Activated T-helper 2 cell treated with anti-CD3 and anti-CD28 coated beads, Interferon-gamma antibody, Interleukin-2, Interleukin-4, amounts not matched to agents 10 μg/mL and 5 μg/mL and 100 μg/mL, durations not matched to agents 14 hours and 24 hours and 36 hours (primary cell): ENCODE measurements at regions not wholly inside any gene's neighbourhood (a gene's known extent, or its start where the extent isn't known, plus 50 kb on each side); places are given as distances from the start of the nearest gene placed in this dataset.

Experiments used
- DNase-seq: peaks from one replicate; pipeline ENCODE4 v3.0.0; 2021; ENCODE audit warnings: low spot score
- H3K27ac Mint-ChIP-seq: one replicate; pipeline ENCODE4 v1.8.0; 2021; ENCODE audit warnings: mixed read lengths
- H3K27me3 Mint-ChIP-seq: one replicate; pipeline ENCODE4 v1.8.0; 2021; ENCODE audit warnings: low read depth, mixed read lengths
- H3K36me3 Mint-ChIP-seq: one replicate; pipeline ENCODE4 v1.8.0; 2021; ENCODE audit warnings: low read depth, mixed read lengths
- H3K4me1 Mint-ChIP-seq: one replicate; pipeline ENCODE4 v1.8.0; 2021; ENCODE audit warnings: low read depth, mixed read lengths
- H3K4me3 Mint-ChIP-seq: one replicate; pipeline ENCODE4 v1.8.0; 2021; ENCODE audit warnings: low read depth, mild to moderate bottlenecking, moderate library complexity, mixed read lengths
- H3K9me3 Mint-ChIP-seq: one replicate; pipeline ENCODE4 v1.8.0; 2021; ENCODE audit warnings: mixed read lengths
- intact Hi-C: fragments of 100-400 bp; cut with micrococcal nuclease; formaldehyde crosslinking; loops from one replicate; pipeline ENCODE4 v1.15.1; 2023

DNA sequence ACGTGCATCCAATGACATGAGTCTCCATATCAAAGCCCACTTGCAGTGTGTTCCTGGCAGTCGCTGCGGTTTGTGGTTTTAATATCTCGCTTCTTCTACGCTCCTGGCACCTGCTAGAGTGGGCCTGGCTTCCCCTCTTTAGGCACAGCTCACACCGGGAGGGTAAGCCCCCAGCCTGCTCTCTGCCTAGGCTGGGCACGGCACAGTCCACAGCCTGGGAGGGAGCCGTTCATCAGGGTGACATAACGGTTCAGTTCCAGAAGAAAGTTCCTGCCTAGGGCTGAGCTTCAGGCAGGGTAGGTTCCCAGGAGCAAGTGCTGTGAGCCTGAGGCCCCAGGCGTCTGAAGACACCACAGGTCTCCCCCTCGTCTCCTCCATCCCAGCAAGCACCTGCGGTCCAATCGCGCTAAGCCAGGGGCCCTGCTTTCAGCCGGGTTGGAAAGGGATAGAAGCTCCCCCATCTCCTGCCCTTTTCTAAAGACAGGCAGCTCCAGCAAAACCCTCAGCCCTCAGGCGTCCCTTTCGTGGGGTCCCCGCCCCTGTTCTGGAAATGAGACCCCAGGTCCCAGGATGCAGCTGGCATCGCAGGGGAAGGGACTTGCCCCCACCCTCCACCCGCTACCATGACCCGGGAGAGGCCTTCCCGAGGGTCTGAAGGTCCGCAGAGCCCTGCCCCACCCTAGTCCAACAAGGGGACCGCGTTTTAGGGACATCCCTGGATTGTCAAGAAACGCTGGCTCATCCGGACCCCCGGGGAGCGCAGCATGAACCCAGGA lies 121.6 kb upstream of the ZNF507 start:
- no peaks in the 10 kb centered on the region for H3K9me3 Mint-ChIP-seq
- H3K27me3 Mint-ChIP-seq: peaks cover 22% of the 10 kb centered on the region
- no peak overlapping the region for H3K4me3 Mint-ChIP-seq
- intact Hi-C loops: loop anchor here (2.0 to 5.0 kb wide), 3 partner anchors 866 to 1557 kb away; no protein-coding TSS in a partner anchor
- H3K27ac Mint-ChIP-seq: no peak overlapping the region
- peaks cover 5% of the 10 kb centered on the region for H3K4me1 Mint-ChIP-seq
- no peak for DNase-seq
- no peaks in the 10 kb centered on the region for H3K36me3 Mint-ChIP-seq

DNA sequence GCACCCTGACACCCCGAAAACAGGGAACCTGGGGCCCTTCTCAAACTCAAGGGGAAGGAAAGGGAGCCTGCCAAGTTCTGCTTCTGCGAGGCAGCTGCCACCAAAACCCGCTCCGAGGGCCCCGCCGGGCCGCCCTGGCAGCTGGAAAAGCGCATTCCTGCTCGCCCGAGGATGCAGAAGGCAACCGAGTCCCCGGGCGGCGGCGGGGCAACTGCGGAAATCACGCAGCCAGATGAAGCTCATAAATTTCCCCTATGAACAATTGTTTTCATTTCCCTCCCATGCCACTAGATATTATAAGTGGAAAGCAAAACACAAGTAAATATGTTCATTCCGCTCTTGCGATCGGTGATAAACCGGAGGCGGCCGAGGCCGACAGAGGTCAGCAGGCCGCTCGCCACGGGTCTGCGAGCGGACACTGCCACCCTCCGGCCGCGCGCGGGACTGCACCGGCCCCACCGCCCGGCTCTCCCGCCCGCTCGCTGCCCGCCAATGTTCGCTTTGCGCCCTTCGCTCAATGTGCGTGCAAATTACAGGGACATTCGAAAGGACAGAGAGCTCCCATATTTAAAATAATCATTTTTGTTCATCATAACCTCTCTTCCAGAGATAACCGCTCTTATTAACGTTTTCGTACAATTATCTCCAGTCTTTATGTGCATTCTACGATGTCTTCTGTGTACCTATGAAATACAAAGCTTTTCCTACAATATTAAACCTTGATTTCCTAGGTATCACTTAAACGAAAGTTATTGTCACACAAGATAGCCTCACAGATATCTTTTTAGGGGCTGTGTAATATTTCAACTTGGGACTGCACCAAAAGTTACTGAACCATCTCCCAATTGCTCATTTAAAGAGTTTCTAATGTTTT lies 120.8 kb upstream of the ZNF507 start:
- intact Hi-C loops: loop anchor here (2.0 to 5.0 kb wide), 3 partner anchors 867 to 1558 kb away; no protein-coding TSS in a partner anchor
- Mint-ChIP-seq H3K36me3 (no peaks in the 10 kb centered on the region), H3K4me3 (peak overlapping the region; percentile 64), H3K9me3 (no peaks in the 10 kb centered on the region), H3K4me1 (peaks cover 5% of the 10 kb centered on the region), H3K27me3 (peaks cover 22% of the 10 kb centered on the region), H3K27ac (no peak overlapping the region)
- DNase-seq: peak; percentile 26

DNA sequence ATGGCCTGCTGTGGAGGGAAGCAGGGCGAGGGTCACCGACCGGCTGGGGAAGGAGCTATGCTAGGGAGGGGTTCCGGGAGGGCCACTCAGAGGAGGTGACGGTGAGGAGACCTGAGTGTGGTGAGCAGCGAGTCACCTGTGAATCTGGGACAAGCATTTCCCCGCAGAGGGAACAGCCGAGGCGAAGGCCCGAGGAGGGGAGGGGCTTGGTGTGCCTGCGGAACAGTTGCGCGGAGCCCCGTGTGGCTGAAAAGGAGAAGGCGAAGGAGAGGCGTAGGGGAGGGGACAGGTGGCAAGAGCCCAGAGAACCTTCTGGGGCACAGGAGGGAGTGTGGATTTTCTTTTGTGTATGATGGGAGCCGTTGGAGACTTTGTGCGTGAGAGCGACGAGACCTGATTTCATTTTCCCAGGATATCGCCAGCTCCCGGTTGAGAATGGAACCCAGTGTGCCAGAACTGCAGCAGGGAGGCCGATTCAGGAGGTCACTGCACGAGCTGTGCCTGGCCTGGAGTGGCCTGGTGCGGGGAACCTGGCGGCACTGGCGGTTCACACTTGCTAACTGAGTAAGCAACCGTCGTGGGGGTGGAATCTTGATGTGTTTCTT lies 117.7 kb upstream of the ZNF507 start:
- intact Hi-C loops: no loop called here
- Mint-ChIP-seq H3K27me3 (peaks cover 11% of the 10 kb centered on the region), H3K36me3 (no peaks in the 10 kb centered on the region)

DNA sequence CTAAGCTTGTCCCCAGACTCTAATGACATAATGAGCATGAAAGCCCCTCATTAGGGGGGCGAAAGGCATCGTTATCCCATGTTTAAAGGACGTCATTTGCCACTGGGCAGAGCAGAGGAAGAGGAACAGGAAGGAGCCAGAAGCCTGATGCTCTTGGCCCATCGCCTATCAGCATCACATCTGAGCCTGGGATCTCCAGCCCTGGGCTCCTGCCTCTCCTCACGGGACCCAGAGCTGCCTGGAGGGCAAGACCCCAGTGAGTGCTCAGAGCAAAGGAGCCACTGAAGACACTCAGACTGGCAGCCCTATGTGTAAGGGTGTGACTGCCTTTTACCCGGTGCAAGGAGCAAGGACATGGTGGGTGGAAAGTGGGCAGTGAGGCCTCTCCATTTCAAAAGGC lies 115.0 kb upstream of the ZNF507 start:
- intact Hi-C loops: no loop called here
- no peak overlapping the region for H3K4me3 Mint-ChIP-seq
- H3K27ac Mint-ChIP-seq: no peak overlapping the region
- no peaks in the 10 kb centered on the region for H3K9me3 Mint-ChIP-seq
- no peaks in the 10 kb centered on the region for H3K4me1 Mint-ChIP-seq
- DNase-seq: no peak
- H3K27me3 Mint-ChIP-seq: no peaks in the 10 kb centered on the region
- H3K36me3 Mint-ChIP-seq: no peaks in the 10 kb centered on the region

More for the DNA sequence above, 117.7 kb upstream of the ZNF507 start:
- Mint-ChIP-seq H3K4me1 (peaks cover 5% of the 10 kb centered on the region), H3K4me3 (no peak overlapping the region), H3K9me3 (no peaks in the 10 kb centered on the region), H3K27ac (no peak overlapping the region)
- DNase-seq: no peak

DNA sequence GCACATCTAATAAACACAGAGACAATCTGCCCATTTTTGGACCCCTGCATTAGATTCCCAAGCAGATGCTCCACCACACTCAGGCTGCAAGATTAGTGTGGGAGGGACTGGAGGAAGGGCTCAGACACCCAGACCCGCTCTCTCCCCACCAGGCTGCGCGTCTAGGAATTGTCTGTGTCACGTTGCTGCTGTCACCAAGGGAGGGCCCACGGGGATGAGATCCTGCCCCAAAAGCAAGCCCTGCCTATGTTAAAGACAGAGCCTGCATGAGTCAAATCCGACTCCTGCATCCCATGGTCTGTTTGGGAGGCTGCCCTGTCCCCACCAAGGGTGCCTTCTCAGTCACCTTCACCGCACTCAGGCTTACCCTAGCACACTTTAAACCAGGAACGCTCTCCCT lies 114.4 kb upstream of the ZNF507 start:
- Mint-ChIP-seq H3K27me3 (no peaks in the 10 kb centered on the region), H3K9me3 (no peaks in the 10 kb centered on the region), H3K4me1 (no peaks in the 10 kb centered on the region), H3K27ac (no peak overlapping the region), H3K36me3 (no peaks in the 10 kb centered on the region), H3K4me3 (no peak overlapping the region)
- DNase-seq: no peak
- intact Hi-C loops: no loop called here

DNA sequence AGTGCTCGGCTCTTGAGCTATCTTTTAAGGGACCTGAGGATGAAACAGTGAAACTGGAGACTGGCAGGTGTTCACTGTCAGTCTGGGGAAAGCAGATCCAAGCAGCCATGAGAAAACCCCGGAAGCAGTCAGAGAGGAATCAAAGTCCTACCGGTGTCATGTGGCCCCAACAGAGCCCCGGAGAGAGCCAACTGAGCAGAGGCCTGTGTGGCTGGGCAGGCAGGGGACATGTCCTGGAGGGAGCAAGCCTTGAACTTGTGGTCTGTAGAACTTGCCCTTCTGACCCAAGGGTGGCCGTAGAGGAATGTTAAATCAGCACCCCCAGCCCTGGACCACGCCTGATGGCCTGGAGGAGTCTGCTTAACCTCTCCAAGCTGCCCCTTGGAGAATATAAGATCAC lies 113.7 kb upstream of the ZNF507 start:
- Mint-ChIP-seq H3K27me3 (no peaks in the 10 kb centered on the region), H3K27ac (no peak overlapping the region), H3K4me1 (no peaks in the 10 kb centered on the region), H3K9me3 (no peaks in the 10 kb centered on the region), H3K36me3 (no peaks in the 10 kb centered on the region), H3K4me3 (no peak overlapping the region)
- intact Hi-C loops: no loop called here
- no peak for DNase-seq

DNA sequence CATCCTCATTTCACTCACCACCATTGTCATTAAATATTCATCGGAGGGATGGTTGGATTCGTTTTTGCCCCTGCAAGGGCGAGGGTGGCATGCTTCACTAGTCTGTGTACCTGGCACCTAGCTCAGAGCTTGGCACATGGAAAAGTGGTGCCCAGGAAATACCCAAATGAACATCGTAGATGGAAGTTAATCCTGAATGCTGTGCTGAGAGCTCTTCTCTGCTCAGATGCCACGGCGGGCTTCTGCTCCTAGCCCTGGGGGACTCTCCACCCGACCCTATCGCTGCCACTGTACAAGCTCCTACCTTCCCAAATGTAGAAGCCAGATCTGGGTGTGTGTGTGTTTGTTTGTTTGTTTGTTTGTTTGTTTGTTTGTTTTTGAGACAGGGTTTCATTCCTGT lies 113.0 kb upstream of the ZNF507 start:
- DNase-seq: no peak
- Mint-ChIP-seq H3K27ac (no peak overlapping the region), H3K27me3 (no peaks in the 10 kb centered on the region), H3K4me1 (no peaks in the 10 kb centered on the region), H3K36me3 (no peaks in the 10 kb centered on the region), H3K4me3 (no peak overlapping the region), H3K9me3 (no peaks in the 10 kb centered on the region)
- intact Hi-C loops: no loop called here

DNA sequence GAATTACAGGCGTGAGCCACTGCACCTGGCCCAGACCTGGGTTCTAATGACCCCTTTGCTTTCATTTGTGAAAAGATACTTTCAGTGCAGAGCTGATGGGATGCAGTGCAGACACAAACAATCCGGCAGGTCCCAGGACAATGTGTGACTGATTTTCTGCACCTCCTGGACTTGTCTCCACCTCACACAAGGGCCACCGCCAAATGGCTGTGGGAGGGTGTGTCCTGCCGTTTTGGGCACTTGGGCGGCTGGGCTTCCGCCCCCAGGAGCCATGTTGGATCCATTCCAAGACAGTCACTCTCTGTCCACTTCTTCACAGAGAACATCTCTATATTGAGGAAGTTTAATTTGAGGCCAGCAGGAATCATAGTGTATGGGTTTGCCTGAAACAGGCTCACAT lies 112.3 kb upstream of the ZNF507 start:
- intact Hi-C loops: no loop called here
- Mint-ChIP-seq H3K27me3 (no peaks in the 10 kb centered on the region), H3K4me3 (no peak overlapping the region), H3K4me1 (no peaks in the 10 kb centered on the region), H3K9me3 (no peaks in the 10 kb centered on the region), H3K27ac (no peak overlapping the region), H3K36me3 (no peaks in the 10 kb centered on the region)
- DNase-seq: no peak

DNA sequence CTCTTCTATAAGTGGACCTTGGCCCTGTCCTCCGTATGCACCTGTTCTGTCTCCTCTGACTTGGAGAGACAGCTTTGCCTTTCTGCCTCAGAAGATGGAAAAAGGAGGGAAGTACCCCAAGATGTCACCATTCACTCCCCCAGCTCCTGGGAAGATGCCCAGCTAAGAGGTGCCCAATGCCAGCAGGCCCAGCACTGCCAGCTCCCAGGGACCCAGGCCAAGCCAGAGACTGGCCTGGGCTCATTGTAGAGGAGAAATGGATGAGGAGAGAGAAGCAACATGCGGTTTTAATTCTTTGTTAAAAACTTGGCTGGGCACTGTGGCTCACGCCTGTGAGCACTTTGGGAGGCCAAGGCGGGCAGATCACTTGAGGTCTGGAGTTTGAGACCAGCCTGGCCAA lies 111.5 kb upstream of the ZNF507 start:
- no peaks in the 10 kb centered on the region for H3K36me3 Mint-ChIP-seq
- DNase-seq: no peak
- no peaks in the 10 kb centered on the region for H3K27me3 Mint-ChIP-seq
- H3K4me3 Mint-ChIP-seq: no peak overlapping the region
- H3K4me1 Mint-ChIP-seq: no peaks in the 10 kb centered on the region
- intact Hi-C loops: no loop called here
- no peaks in the 10 kb centered on the region for H3K9me3 Mint-ChIP-seq
- no peak overlapping the region for H3K27ac Mint-ChIP-seq

DNA sequence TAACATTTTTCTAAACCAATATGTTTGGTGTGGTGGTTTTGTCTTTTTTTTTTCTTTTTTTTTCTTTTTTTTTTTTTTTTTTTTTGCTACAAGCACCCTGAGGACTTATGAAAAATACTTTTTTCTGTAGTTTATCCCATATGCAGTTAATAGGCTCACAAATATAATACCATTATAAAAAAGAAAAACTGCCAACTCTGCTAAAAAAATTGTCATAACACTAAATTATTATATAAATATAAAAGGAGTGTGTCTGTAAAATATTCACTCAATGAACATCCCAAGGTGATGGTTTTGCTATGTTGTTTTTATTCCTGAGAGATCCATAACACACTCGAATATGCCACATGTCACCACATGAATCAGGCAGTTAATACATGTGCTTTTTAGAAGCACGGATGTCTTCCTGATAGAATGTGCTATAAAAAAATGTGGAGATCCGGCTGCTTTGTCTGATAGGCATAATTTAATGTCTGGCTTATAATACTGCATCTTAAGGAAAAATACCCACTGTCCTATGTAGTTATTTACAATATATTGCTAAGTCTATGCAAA lies 110.7 kb upstream of the ZNF507 start:
- no peak for DNase-seq
- no peaks in the 10 kb centered on the region for H3K36me3 Mint-ChIP-seq
- H3K4me1 Mint-ChIP-seq: no peaks in the 10 kb centered on the region
- no peak overlapping the region for H3K27ac Mint-ChIP-seq
- no peaks in the 10 kb centered on the region for H3K9me3 Mint-ChIP-seq
- intact Hi-C loops: no loop called here
- no peaks in the 10 kb centered on the region for H3K27me3 Mint-ChIP-seq
- H3K4me3 Mint-ChIP-seq: no peak overlapping the region

DNA sequence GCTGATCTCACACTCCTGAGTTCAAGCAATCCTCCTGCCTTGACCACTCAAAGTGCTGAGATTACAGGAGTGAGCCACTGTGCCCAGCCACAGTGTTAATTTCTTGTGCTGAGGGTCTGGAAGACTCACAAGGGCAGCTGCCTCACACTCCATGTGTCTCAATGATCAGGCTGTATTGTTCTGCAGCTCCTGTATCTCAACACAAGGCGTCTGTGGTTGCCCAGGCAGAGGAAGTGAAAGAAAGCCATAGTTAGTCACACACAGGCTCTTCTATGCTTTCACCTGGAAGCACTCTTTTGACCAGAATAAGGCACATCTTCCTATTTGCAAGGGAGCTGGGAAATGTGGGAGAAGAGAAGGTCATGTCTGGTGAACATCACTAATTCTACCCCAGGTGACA lies 107.3 kb upstream of the ZNF507 start:
- intact Hi-C loops: no loop called here

DNA sequence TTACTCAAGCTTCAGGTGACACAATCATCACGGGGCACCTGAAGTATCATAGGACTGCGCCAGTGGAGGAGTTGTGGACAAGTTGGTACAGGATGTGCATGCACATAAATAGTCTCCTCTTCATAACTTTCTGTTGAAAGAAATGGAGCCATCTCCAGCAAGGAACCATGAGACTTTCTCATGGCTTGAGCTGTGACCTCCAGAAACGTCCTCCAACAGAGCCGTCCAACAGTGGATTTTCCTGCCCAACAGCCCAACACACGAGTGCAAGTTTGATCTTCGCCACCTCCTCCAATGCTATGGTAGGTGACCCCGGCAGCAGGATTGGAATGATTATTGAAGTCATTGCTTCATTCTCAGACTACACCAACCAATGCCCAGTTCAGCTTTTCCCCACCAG lies 105.1 kb upstream of the ZNF507 start:
- H3K27me3 Mint-ChIP-seq: no peaks in the 10 kb centered on the region
- no peak overlapping the region for H3K4me3 Mint-ChIP-seq
- no peak for DNase-seq
- H3K9me3 Mint-ChIP-seq: no peaks in the 10 kb centered on the region
- intact Hi-C loops: no loop called here
- no peaks in the 10 kb centered on the region for H3K4me1 Mint-ChIP-seq
- no peak overlapping the region for H3K27ac Mint-ChIP-seq
- H3K36me3 Mint-ChIP-seq: no peaks in the 10 kb centered on the region

More for the DNA sequence above, 107.3 kb upstream of the ZNF507 start:
- H3K27ac Mint-ChIP-seq: no peak overlapping the region
- H3K36me3 Mint-ChIP-seq: no peaks in the 10 kb centered on the region
- DNase-seq: no peak
- no peaks in the 10 kb centered on the region for H3K9me3 Mint-ChIP-seq
- no peaks in the 10 kb centered on the region for H3K4me1 Mint-ChIP-seq
- H3K4me3 Mint-ChIP-seq: no peak overlapping the region
- H3K27me3 Mint-ChIP-seq: no peaks in the 10 kb centered on the region
